Keratinocyte (primary cell): ENCODE measurements at regions not wholly inside any gene's neighbourhood (a gene's known extent, or its start where the extent isn't known, plus 50 kb on each side); places are given as distances from the start of the nearest gene placed in this dataset.

Experiments
- DNase-seq: peaks from one replicate; pipeline ENCODE4 v3.0.0-alpha.2; 2011; ENCODE audit warnings: low read depth, missing footprints, low spot score
- FAIRE-seq: peaks from 2 replicates; lab custom pipeline; 2011; peaks lifted over from hg19 to GRCh38; lab: Jason Lieb, UNC
- H2AFZ ChIP-seq: 2 replicates; pipeline ENCODE4 v1.6.0; 2012; ENCODE audit warnings: low read length, control low read depth, inconsistent platforms; ENCODE audit not compliant: control insufficient read depth
- H3K27ac ChIP-seq: 2 replicates; pipeline ENCODE4 v1.5.1; 2011; ENCODE audit warnings: low read length; ENCODE audit not compliant: control insufficient read depth, insufficient read depth
- H3K27me3 ChIP-seq: 3 replicates; pipeline ENCODE4 v1.6.0; 2011; ENCODE audit warnings: low read length; ENCODE audit not compliant: control insufficient read depth, insufficient read depth; ENCODE audit errors: extremely low read depth
- H3K36me3 ChIP-seq, 2 experiments: 2 replicates in 1 of 2; 3 replicates in 1 of 2; pipeline ENCODE4 v1.5.1; 2011; ENCODE audit warnings: low read length in 2 of 2, mild to moderate bottlenecking in 1 of 2; ENCODE audit not compliant: control insufficient read depth in 2 of 2, insufficient read depth in 2 of 2; ENCODE audit errors: extremely low read depth in 1 of 2
- H3K4me1 ChIP-seq: 3 replicates; pipeline ENCODE4 v1.5.1; 2011; ENCODE audit warnings: low read length; ENCODE audit not compliant: control insufficient read depth, insufficient read depth; ENCODE audit errors: extremely low read depth
- H3K4me2 ChIP-seq: 3 replicates; pipeline ENCODE4 v1.6.0; 2011; ENCODE audit warnings: low read depth, low read length; ENCODE audit not compliant: control insufficient read depth, insufficient read depth; ENCODE audit errors: extremely low read depth
- H3K4me3 ChIP-seq, 3 experiments: fragments of 200-600 bp in 1 of 3; sonication (generic) in 1 of 3; 2 replicates in 2 of 3; 3 replicates in 1 of 3; pipeline ENCODE4 v1.5.1; 2011 to 2016; ENCODE audit warnings: low read length in 3 of 3, mild to moderate bottlenecking in 3 of 3, control low read depth in 2 of 3, inconsistent platforms in 1 of 3, low read depth in 1 of 3, mixed read lengths in 1 of 3, mixed run types in 1 of 3, moderate library complexity in 1 of 3; ENCODE audit not compliant: control insufficient read depth in 2 of 3, insufficient read depth in 2 of 3; ENCODE audit errors: extremely low read depth in 1 of 3
- H3K79me2 ChIP-seq: 2 replicates; pipeline ENCODE4 v1.6.0; 2012; ENCODE audit warnings: low read length; ENCODE audit not compliant: control insufficient read depth, insufficient read depth
- H3K9ac ChIP-seq: 3 replicates; pipeline ENCODE4 v1.6.0; 2011; ENCODE audit warnings: low read length; ENCODE audit not compliant: control insufficient read depth, insufficient read depth; ENCODE audit errors: extremely low read depth
- H3K9me1 ChIP-seq: 3 replicates; pipeline ENCODE4 v1.6.0; 2011; ENCODE audit warnings: low read length; ENCODE audit not compliant: control insufficient read depth, insufficient read depth; ENCODE audit errors: extremely low read depth
- H3K9me3 ChIP-seq: 2 replicates; pipeline ENCODE4 v1.5.1; 2012; ENCODE audit warnings: low read depth, low read length; ENCODE audit not compliant: control insufficient read depth
- H4K20me1 ChIP-seq: 3 replicates; pipeline ENCODE4 v1.6.0; 2011; ENCODE audit warnings: low read length; ENCODE audit not compliant: control insufficient read depth, insufficient read depth; ENCODE audit errors: extremely low read depth
- EZH2 ChIP-seq: IDR thresholded peaks from one replicate; pipeline ENCODE4 v1.6.1; 2012; ENCODE audit warnings: inconsistent platforms, mild to moderate bottlenecking, low read length, moderate library complexity
- dilution Hi-C: fragments of 300-500 bp; cut with MboI; formaldehyde crosslinking; loops from one replicate; pipeline ENCODE4 v1.7.0; 2020; ENCODE audit warnings: low sequenced_read_pairs; ENCODE audit not compliant: extremely low pct_ligation_motif_present
- TF ChIP-seq, protein P1 (sequence below), 3 experiments: IDR thresholded peaks in 1 of 3; conservative IDR thresholded peaks in 1 of 3; optimal IDR thresholded peaks in 1 of 3; 2 replicates in 2 of 3; 3 replicates in 1 of 3; pipeline versions ENCODE3 to v1.5.1; 2011; ENCODE audit warnings: low read length in 3 of 3, mild to moderate bottlenecking in 3 of 3, moderate library complexity in 2 of 3, control low read depth in 1 of 3, inconsistent platforms in 1 of 3; ENCODE audit not compliant: insufficient read depth in 2 of 3; ENCODE audit errors: extremely low read depth in 1 of 3

DNA sequence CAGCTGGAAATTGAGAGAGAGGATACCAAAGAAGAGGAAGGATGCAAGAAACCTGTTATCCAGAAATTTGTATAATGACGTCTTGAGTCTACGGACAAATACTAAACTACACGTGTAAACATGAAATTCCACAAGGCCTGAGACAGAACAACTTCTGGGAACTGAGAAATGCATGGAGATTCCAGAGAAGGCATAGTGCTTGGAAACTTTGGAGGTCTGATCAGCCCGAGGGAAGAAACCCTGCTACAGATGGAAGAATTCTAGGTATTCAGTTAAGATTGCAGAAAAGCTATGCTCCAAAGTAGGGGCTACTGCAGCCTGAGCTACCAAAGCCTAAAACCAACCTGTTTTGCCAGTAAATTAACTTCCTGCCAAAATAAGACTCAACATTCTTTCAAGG lies 120.4 kb downstream of the PDCL3 start:
- H3K27me3 ChIP-seq = peaks cover 4% of the 10 kb centered on the region
- TF ChIP-seq EZH2 = no peak
- TF ChIP-seq, protein P1, sequence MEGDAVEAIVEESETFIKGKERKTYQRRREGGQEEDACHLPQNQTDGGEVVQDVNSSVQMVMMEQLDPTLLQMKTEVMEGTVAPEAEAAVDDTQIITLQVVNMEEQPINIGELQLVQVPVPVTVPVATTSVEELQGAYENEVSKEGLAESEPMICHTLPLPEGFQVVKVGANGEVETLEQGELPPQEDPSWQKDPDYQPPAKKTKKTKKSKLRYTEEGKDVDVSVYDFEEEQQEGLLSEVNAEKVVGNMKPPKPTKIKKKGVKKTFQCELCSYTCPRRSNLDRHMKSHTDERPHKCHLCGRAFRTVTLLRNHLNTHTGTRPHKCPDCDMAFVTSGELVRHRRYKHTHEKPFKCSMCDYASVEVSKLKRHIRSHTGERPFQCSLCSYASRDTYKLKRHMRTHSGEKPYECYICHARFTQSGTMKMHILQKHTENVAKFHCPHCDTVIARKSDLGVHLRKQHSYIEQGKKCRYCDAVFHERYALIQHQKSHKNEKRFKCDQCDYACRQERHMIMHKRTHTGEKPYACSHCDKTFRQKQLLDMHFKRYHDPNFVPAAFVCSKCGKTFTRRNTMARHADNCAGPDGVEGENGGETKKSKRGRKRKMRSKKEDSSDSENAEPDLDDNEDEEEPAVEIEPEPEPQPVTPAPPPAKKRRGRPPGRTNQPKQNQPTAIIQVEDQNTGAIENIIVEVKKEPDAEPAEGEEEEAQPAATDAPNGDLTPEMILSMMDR (optimal IDR thresholded peaks at IDR 0.05 in 1 of 3, IDR thresholded peaks at IDR 0.05 in 1 of 3, conservative IDR thresholded peaks at IDR 0.05 in 1 of 3; ENCODE audit: extremely low read depth in 1 of 3, insufficient read depth in 2 of 3, low read length in 3 of 3) = no peak
- no peaks in the 10 kb centered on the region for H3K9me3 ChIP-seq
- H3K36me3 ChIP-seq = no peaks in the 10 kb centered on the region
- no peaks in the 10 kb centered on the region for H3K9me1 ChIP-seq
- no peak overlapping the region for H3K4me2 ChIP-seq
- no peak overlapping the region for H3K27ac ChIP-seq
- H3K79me2 ChIP-seq = no peaks in the 10 kb centered on the region
- H3K9ac ChIP-seq = no peak overlapping the region
- H2AFZ ChIP-seq = no peak overlapping the region
- no peaks in the 10 kb centered on the region for H3K4me1 ChIP-seq
- FAIRE-seq = no peak
- no peak for DNase-seq
- H3K4me3 ChIP-seq = no peak overlapping the region
- no peaks in the 10 kb centered on the region for H4K20me1 ChIP-seq
- dilution Hi-C loops = no loop called here

DNA sequence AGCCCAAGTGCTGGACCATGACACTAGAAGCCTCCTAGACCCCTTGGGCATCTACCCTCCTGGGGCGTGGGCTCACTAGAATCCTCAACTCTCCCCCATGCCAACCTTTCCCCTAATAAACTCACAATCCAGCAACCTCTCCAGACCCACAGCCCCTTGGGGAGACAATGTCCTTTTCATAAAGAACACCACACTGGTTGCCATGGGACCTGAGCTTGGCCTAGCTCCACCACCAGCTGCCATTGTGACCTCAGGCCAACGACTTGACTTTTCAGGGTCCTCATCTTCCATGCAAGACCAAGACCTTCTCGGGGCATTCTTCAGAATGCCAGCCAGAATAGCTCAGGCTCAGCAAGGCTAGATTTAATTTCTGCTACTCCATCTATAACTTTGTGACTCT lies 128.1 kb upstream of the NPAS2 start:
- Histone ChIP-seq H3K9me3 (no peaks in the 10 kb centered on the region), H3K27me3 (peaks cover 4% of the 10 kb centered on the region), H3K4me3 (no peak overlapping the region), H2AFZ (no peak overlapping the region), H3K4me2 (no peak overlapping the region), H4K20me1 (no peaks in the 10 kb centered on the region), H3K27ac (no peak overlapping the region), H3K36me3 (no peaks in the 10 kb centered on the region), H3K4me1 (peaks cover 5% of the 10 kb centered on the region), H3K79me2 (no peaks in the 10 kb centered on the region), H3K9ac (no peak overlapping the region), H3K9me1 (no peaks in the 10 kb centered on the region)
- no peak for TF ChIP-seq EZH2
- TF ChIP-seq, protein P1 (optimal IDR thresholded peaks at IDR 0.05 in 1 of 3, IDR thresholded peaks at IDR 0.05 in 1 of 3, conservative IDR thresholded peaks at IDR 0.05 in 1 of 3; ENCODE audit: extremely low read depth in 1 of 3, insufficient read depth in 2 of 3, low read length in 3 of 3) = no peak
- dilution Hi-C loops = no loop called here
- DNase-seq (no peak), FAIRE-seq (no peak)
